ENCODE measurements at regions not wholly inside any gene's neighbourhood (a gene's known extent, or its start where the extent isn't known, plus 50 kb on each side); places are given as distances from the start of the nearest gene placed in this dataset.

GRCh38 chr13:30359991-30360390 is 52.6 kb upstream of the KATNAL1 start:
- DNase-seq: no peak

- no peak for DNase-seq
These were observed 53.2 kb upstream of the KATNAL1 start for GRCh38 chr13:30360586-30360985.

GRCh38 chr13:30362005-30362788 is 54.8 kb upstream of the KATNAL1 start:
- DNase-seq: no peak

- DNase-seq: no peak
These were observed 55.5 kb upstream of the KATNAL1 start for GRCh38 chr13:30362869-30363268.

- DNase-seq: no peak
These were observed 56.4 kb upstream of the KATNAL1 start for GRCh38 chr13:30363725-30364124.

GRCh38 chr13:30364133-30364532 is 56.8 kb upstream of the KATNAL1 start:
- DNase-seq: no peak

GRCh38 chr13:30364876-30365275 is 57.4 kb upstream of the UBE2L5 start:
- DNase-seq: no peak

- no peak for DNase-seq
These were observed 56.2 kb upstream of the UBE2L5 start for GRCh38 chr13:30366088-30366487.

DNA sequence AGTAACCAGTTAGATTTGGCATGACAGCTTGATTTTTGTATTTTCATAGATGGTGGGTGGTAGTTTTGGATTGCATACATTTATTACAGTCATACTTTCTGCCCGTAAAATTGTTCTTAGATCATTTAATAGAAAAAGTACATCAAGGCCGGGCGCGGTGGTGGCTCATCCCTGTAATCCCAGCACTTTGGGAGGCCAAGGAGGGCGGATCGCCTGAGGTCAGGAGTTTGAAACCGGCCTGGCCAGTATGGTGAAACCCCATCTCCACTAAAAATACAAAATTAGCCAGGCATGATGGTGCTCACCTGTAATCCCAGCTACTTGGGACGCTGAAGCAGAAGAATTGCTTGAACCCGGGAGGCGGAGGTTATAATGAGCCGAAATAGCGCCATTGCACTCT is 55.0 kb upstream of the UBE2L5 start:
- DNase-seq: no peak

GRCh38 chr13:30370146-30370545 is 52.1 kb upstream of the UBE2L5 start:
- no peak for DNase-seq

GRCh38 chr13:30370916-30371521 is 51.3 kb upstream of the UBE2L5 start:
- no peak for DNase-seq

- DNase-seq: peak; percentile 39 to 54
These were observed 50.5 kb upstream of the UBE2L5 start for GRCh38 chr13:30371649-30372265.
